RWPE2 (cell line): ENCODE measurements at regions not wholly inside any gene's neighbourhood (a gene's known extent, or its start where the extent isn't known, plus 50 kb on each side); places are given as distances from the start of the nearest gene placed in this dataset.

Source experiments
- ATAC-seq: fragments of 200-7000 bp; cut with Tn5 transposase; 3 replicates; pipeline ENCODE4 v1.9.1; 2021; ENCODE audit warnings: low read depth
- DNase-seq: peaks from one replicate; pipeline ENCODE4 v3.0.0-alpha.2; 2020; ENCODE audit warnings: low spot score
- H3K27ac ChIP-seq: fragments of 450-650 bp; 2 replicates; pipeline ENCODE4 v1.5.1; 2017; ENCODE audit warnings: mild to moderate bottlenecking; ENCODE audit not compliant: poor library complexity, severe bottlenecking
- H3K27me3 ChIP-seq: fragments of 250-450 bp; sonication (Bioruptor Pico); 2 replicates; pipeline ENCODE4 v1.5.1; 2021; ENCODE audit warnings: mild to moderate bottlenecking, moderate library complexity; ENCODE audit not compliant: insufficient read depth, poor library complexity, severe bottlenecking
- H3K36me3 ChIP-seq: fragments of 250-450 bp; sonication (Bioruptor Pico); 2 replicates; pipeline ENCODE4 v1.5.1; 2020; ENCODE audit warnings: low read depth, mild to moderate bottlenecking, moderate library complexity
- H3K4me1 ChIP-seq: fragments of 250-450 bp; sonication (Bioruptor Pico); 2 replicates; pipeline ENCODE4 v1.5.1; 2021; ENCODE audit warnings: mild to moderate bottlenecking, moderate library complexity; ENCODE audit not compliant: insufficient read depth, poor library complexity, severe bottlenecking
- H3K4me3 ChIP-seq: fragments of 250-450 bp; sonication (Bioruptor Pico); 2 replicates; pipeline ENCODE4 v1.5.1; 2021; ENCODE audit warnings: mild to moderate bottlenecking, moderate library complexity; ENCODE audit not compliant: severe bottlenecking
- H3K9me3 ChIP-seq: fragments of 250-450 bp; sonication (Bioruptor Pico); 2 replicates; pipeline ENCODE4 v1.5.1; 2021; ENCODE audit warnings: mild to moderate bottlenecking, moderate library complexity; ENCODE audit not compliant: severe bottlenecking
- CTCF ChIP-seq: fragments of 450-650 bp; IDR thresholded peaks from one replicate; pipeline ENCODE4 v1.5.1; 2017; ENCODE audit warnings: mild to moderate bottlenecking, moderate library complexity; ENCODE audit not compliant: poor library complexity, severe bottlenecking

DNA sequence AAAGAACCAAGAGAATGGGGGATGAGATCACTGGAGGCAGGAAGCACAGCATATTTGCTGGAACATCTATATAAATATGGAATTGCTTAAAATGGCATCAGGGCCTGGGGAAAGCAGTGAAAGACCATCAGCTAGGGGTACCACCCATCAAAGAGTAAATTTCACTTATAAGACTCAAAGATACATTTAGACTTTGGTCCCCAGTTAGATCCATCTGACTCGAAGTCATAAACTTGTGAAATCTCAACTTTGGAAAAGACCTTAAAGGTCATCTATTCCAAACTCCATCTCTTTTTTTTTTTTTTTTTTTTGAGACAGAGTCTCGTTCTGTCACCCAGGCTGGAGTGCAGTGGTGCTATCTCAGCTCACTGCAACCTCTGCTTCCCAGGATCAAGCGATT is 109.8 kb downstream of the UNC5CL start:
- TF ChIP-seq CTCF = no peak
- no peaks in the 10 kb centered on the region for H3K36me3 ChIP-seq
- no peak overlapping the region for H3K4me3 ChIP-seq
- ATAC-seq (no peak), DNase-seq (no peak)
- H3K27ac ChIP-seq = no peak overlapping the region
- no peaks in the 10 kb centered on the region for H3K9me3 ChIP-seq
- H3K27me3 ChIP-seq = no peaks in the 10 kb centered on the region
- H3K4me1 ChIP-seq = peaks cover 12% of the 10 kb centered on the region

GRCh38 chr6:40928763-40929162 is 110.3 kb downstream of the UNC5CL start:
- no peaks in the 10 kb centered on the region for H3K27me3 ChIP-seq
- no peak for TF ChIP-seq CTCF
- no peak overlapping the region for H3K4me3 ChIP-seq
- H3K27ac ChIP-seq = no peak overlapping the region
- no peaks in the 10 kb centered on the region for H3K9me3 ChIP-seq
- no peaks in the 10 kb centered on the region for H3K36me3 ChIP-seq
- H3K4me1 ChIP-seq = peaks cover 12% of the 10 kb centered on the region
- ATAC-seq (no peak), DNase-seq (no peak)

DNA sequence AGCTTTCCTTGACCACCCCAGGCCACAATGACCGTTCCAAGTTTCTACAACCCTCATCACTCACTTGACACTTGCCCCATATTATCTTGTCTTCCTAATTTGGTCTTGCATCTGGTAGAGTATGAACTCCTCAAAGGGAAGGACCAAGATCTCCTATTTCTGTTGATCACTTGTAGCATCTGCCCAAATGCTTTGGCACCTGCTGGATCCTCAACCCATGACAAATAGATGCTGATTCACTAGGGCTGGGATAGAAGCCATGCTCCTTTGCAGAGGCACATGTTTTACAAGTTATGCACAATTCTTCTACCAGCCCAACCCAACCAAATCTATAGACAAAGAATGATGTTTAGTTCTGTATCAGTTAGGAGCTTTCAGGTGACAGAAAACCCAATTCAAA is 110.7 kb downstream of the UNC5CL start:
- Histone ChIP-seq H3K4me1 (peaks cover 12% of the 10 kb centered on the region), H3K27ac (no peak overlapping the region), H3K9me3 (no peaks in the 10 kb centered on the region), H3K36me3 (no peaks in the 10 kb centered on the region), H3K27me3 (no peaks in the 10 kb centered on the region), H3K4me3 (no peak overlapping the region)
- ATAC-seq (no peak), DNase-seq (no peak)
- TF ChIP-seq CTCF = no peak

DNA sequence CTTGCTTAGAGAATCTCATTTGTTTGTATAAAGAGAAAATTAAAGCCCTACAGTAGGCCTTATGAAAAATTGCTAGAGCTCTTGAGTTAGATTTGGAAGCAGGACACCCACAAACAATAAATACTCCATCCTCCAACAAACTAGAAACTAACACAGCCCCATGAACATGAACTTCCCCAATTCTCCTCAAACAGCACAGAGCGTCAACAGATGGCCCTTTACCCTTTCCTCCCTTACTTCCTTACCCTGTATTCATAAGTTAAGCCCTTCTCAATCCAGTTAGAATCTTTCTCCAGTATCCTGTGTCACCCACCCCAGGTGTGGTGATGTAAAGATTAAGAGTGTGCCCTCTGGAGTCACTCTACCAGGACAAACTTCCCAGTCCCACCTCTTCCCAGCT is 113.7 kb downstream of the UNC5CL start:
- no peaks in the 10 kb centered on the region for H3K36me3 ChIP-seq
- no peaks in the 10 kb centered on the region for H3K4me1 ChIP-seq
- H3K27me3 ChIP-seq = no peaks in the 10 kb centered on the region
- H3K4me3 ChIP-seq = no peak overlapping the region
- ATAC-seq (no peak), DNase-seq (no peak)
- no peak for TF ChIP-seq CTCF
- H3K9me3 ChIP-seq = no peaks in the 10 kb centered on the region
- no peak overlapping the region for H3K27ac ChIP-seq

DNA sequence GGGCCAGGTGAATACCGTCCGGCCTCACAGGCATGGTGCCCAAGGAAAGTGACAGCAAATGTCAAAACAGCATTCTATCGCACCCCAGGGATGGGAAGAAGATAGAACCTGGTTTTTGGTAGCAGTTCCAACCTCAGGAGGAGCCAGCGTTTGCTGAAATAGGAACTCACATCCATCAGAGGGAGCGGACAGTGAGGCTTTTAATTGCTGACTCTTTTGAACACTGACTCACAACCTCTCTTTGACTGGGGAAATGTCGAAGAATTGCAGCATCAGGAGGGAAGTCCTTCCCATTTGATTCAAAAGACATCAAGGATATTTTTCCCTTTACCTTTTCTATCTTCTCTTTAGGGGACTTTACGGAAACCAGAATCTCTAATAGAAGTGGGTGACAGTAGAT is 114.2 kb downstream of the UNC5CL start:
- no peak overlapping the region for H3K27ac ChIP-seq
- no peak for ATAC-seq
- H3K9me3 ChIP-seq = no peaks in the 10 kb centered on the region

More for the DNA sequence above, 114.2 kb downstream of the UNC5CL start:
- Histone ChIP-seq H3K4me1 (no peaks in the 10 kb centered on the region), H3K4me3 (no peak overlapping the region), H3K36me3 (no peaks in the 10 kb centered on the region), H3K27me3 (no peaks in the 10 kb centered on the region)
- TF ChIP-seq CTCF = no peak
- DNase-seq = no peak
